OCI-LY1 (cell line): ENCODE measurements at regions not wholly inside any gene's neighbourhood (a gene's known extent, or its start where the extent isn't known, plus 50 kb on each side); places are given as distances from the start of the nearest gene placed in this dataset.

Experiments used
- H2AFZ ChIP-seq: fragments of 200-600 bp; sonication (generic), shearing (Covaris generic); 2 replicates; pipeline ENCODE4 v1.6.0; 2014; ENCODE audit warnings: antibody characterized with exemption, mild to moderate bottlenecking, low read length
- H3F3A ChIP-seq: fragments of 200-600 bp; sonication (generic), shearing (Covaris generic); 2 replicates; pipeline ENCODE4 v1.6.0; 2014; ENCODE audit warnings: mild to moderate bottlenecking, antibody characterized with exemption, low read length, moderate library complexity; ENCODE audit not compliant: insufficient read depth
- H3K27ac ChIP-seq: fragments of 200-600 bp; sonication (generic); 2 replicates; pipeline ENCODE4 v1.5.1; 2014; ENCODE audit warnings: low read length, mixed run types, mild to moderate bottlenecking, low read depth; ENCODE audit not compliant: poor library complexity, severe bottlenecking
- H3K27me3 ChIP-seq: fragments of 200-600 bp; sonication (generic); 2 replicates; pipeline ENCODE4 v1.6.0; 2014; ENCODE audit warnings: antibody characterized with exemption, mild to moderate bottlenecking, low read length, moderate library complexity; ENCODE audit not compliant: insufficient read depth
- H3K36me3 ChIP-seq: fragments of 200-600 bp; sonication (generic); 2 replicates; pipeline ENCODE4 v1.6.1; 2014; ENCODE audit warnings: mild to moderate bottlenecking, antibody characterized with exemption, low read length, moderate library complexity, mixed read lengths; ENCODE audit not compliant: insufficient read depth
- H3K4me1 ChIP-seq: fragments of 200-600 bp; sonication (generic); 2 replicates; pipeline ENCODE4 v1.5.1; 2014; ENCODE audit warnings: mild to moderate bottlenecking, low read length, moderate library complexity; ENCODE audit not compliant: insufficient read depth, severe bottlenecking
- H3K4me2 ChIP-seq: fragments of 200-600 bp; sonication (generic), shearing (Covaris generic); 2 replicates; pipeline ENCODE4 v1.6.1; 2014; ENCODE audit warnings: low read length
- H3K4me3 ChIP-seq: fragments of 200-600 bp; sonication (generic); 2 replicates; pipeline ENCODE4 v1.5.1; 2014; ENCODE audit warnings: low read length, low read depth, mild to moderate bottlenecking, mixed read lengths; ENCODE audit not compliant: poor library complexity, severe bottlenecking
- H3K79me2 ChIP-seq: fragments of 200-600 bp; shearing (Covaris generic); 2 replicates; pipeline ENCODE4 v1.6.1; 2016; ENCODE audit warnings: mixed run types, low read length, mixed read lengths; ENCODE audit not compliant: insufficient read depth
- H3K9ac ChIP-seq: fragments of 200-600 bp; sonication (generic), shearing (Covaris generic); 2 replicates; pipeline ENCODE4 v1.6.1; 2014; ENCODE audit warnings: mild to moderate bottlenecking, low read length, mixed read lengths
- H3K9me2 ChIP-seq: fragments of 200-600 bp; sonication (generic), shearing (Covaris generic); 2 replicates; pipeline ENCODE4 v1.6.1; 2014; ENCODE audit warnings: low read depth, mild to moderate bottlenecking, low read length, mixed read lengths
- H3K9me3 ChIP-seq: fragments of 200-600 bp; shearing (Covaris generic); 2 replicates; pipeline ENCODE4 v1.6.1; 2014; ENCODE audit warnings: low read length, mixed read lengths
- H4K20me1 ChIP-seq: fragments of 200-600 bp; sonication (generic), shearing (Covaris generic); 2 replicates; pipeline ENCODE4 v1.6.0; 2016; ENCODE audit warnings: mild to moderate bottlenecking, low read length; ENCODE audit not compliant: insufficient read depth
- CTCF ChIP-seq: fragments of 200-600 bp; sonication (generic), shearing (Covaris generic); IDR thresholded peaks from 2 replicates; pipeline ENCODE4 v1.5.1; 2017; ENCODE audit warnings: mild to moderate bottlenecking, antibody characterized with exemption, low read length, moderate library complexity, mixed read lengths
- EZH2 ChIP-seq: fragments of 200-600 bp; sonication (generic), shearing (Covaris generic); IDR thresholded peaks from 2 replicates; pipeline ENCODE4 v1.8.0; 2017; ENCODE audit warnings: borderline replicate concordance, mixed run types, mild to moderate bottlenecking, antibody characterized with exemption, low read length, moderate library complexity, mixed read lengths

DNA sequence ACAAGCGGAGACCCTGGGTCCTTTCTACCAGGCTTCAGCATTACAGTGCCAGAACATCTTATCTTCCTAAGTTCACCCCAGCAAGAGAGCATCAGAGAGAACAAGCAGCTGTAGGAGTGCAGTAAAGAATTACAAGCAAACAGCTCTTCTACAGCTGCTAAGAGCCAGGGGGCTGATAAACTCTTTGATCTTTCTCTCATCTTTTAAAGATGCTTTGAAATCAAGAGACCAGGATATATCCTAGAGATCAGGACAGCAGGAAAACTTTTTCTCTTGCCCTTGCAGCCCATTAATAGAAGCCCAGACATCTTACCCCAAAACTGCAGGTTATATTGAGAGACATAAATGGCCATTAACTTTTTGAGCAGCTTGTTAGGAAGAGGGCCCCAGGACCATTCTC, 198.1 kb downstream of the RSL24D1 start:
- Histone ChIP-seq H3K4me3 (no peak overlapping the region), H3K36me3 (no peaks in the 10 kb centered on the region), H3K9me2 (no peaks in the 10 kb centered on the region), H2AFZ (no peak overlapping the region), H3K9ac (no peak overlapping the region), H4K20me1 (no peaks in the 10 kb centered on the region), H3K79me2 (no peaks in the 10 kb centered on the region), H3K4me1 (no peaks in the 10 kb centered on the region), H3F3A (no peaks in the 10 kb centered on the region), H3K9me3 (no peaks in the 10 kb centered on the region), H3K4me2 (no peak overlapping the region), H3K27ac (no peak overlapping the region), H3K27me3 (no peaks in the 10 kb centered on the region)
- TF ChIP-seq CTCF, result no peak
- no peak for TF ChIP-seq EZH2

GRCh38 chr15:54990793-54991192, 205.9 kb downstream of the RSL24D1 start:
- no peak overlapping the region for H3K4me2 ChIP-seq
- no peaks in the 10 kb centered on the region for H3F3A ChIP-seq
- no peaks in the 10 kb centered on the region for H3K79me2 ChIP-seq
- H3K9me3 ChIP-seq, result no peaks in the 10 kb centered on the region
- TF ChIP-seq CTCF, result no peak
- TF ChIP-seq EZH2, result no peak
- H4K20me1 ChIP-seq, result no peaks in the 10 kb centered on the region
- no peaks in the 10 kb centered on the region for H3K9me2 ChIP-seq
- no peak overlapping the region for H2AFZ ChIP-seq
- H3K4me1 ChIP-seq, result no peaks in the 10 kb centered on the region
- H3K9ac ChIP-seq, result no peak overlapping the region
- no peaks in the 10 kb centered on the region for H3K36me3 ChIP-seq
- no peak overlapping the region for H3K27ac ChIP-seq
- H3K27me3 ChIP-seq, result no peaks in the 10 kb centered on the region
- no peak overlapping the region for H3K4me3 ChIP-seq

DNA sequence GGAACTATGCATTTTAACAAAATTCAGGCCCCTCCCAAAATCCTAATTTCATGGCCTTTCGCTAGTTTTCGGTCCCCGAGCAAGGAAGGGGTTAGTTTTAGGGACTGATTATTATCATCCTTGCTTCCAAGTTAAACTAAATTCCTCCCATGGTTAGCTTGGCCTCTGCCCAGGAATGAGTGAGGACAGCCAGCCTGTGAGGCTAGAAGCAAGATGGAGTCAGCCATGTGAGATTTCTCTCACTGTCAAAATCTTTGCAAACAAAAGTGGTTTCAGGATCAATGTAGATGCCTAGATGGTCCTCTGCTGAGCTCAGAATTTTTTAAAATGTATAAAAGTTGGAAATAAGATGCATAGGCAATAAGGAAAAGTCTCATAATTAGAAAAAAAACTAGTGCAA, 208.9 kb downstream of the RSL24D1 start:
- H3K4me2 ChIP-seq, result no peak overlapping the region
- no peak overlapping the region for H3K9ac ChIP-seq
- H3K79me2 ChIP-seq, result no peaks in the 10 kb centered on the region
- no peaks in the 10 kb centered on the region for H3K9me3 ChIP-seq
- no peak overlapping the region for H3K4me3 ChIP-seq
- no peak overlapping the region for H3K27ac ChIP-seq
- H3K9me2 ChIP-seq, result no peaks in the 10 kb centered on the region
- H3K36me3 ChIP-seq, result no peaks in the 10 kb centered on the region
- no peak overlapping the region for H2AFZ ChIP-seq
- H3K27me3 ChIP-seq, result no peaks in the 10 kb centered on the region
- TF ChIP-seq EZH2, result no peak
- no peaks in the 10 kb centered on the region for H3F3A ChIP-seq
- no peaks in the 10 kb centered on the region for H4K20me1 ChIP-seq
- no peaks in the 10 kb centered on the region for H3K4me1 ChIP-seq

DNA sequence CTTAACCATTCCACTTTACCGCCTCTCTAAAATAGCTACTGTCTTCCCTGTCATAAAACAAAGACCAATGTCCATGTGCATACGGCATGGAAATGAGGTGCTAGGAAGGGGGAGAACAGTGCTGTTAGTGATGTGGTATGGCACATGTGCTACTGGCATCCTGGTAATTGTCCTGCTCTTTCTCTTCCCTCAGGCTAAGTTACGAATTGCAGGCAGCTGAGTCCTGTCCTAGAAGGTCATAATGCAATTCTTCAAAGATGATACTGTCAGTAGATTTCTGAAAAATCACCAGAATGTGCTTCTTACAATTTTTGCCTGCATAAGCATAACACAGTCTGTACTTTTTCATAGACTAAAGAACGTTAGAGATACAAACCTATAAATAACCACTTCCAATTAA, 216.8 kb downstream of the RSL24D1 start:
- Histone ChIP-seq H3K4me2 (no peak overlapping the region), H3K4me3 (no peak overlapping the region), H3K4me1 (no peaks in the 10 kb centered on the region), H2AFZ (no peak overlapping the region), H3F3A (no peaks in the 10 kb centered on the region), H3K9me2 (no peaks in the 10 kb centered on the region), H3K9ac (no peak overlapping the region), H3K27me3 (no peaks in the 10 kb centered on the region), H3K36me3 (no peaks in the 10 kb centered on the region), H3K9me3 (no peaks in the 10 kb centered on the region), H4K20me1 (no peaks in the 10 kb centered on the region), H3K27ac (no peak overlapping the region), H3K79me2 (no peaks in the 10 kb centered on the region)
- TF ChIP-seq EZH2 (no peak), CTCF (no peak)
